ENCODE measurements at regions not wholly inside any gene's neighbourhood (a gene's known extent, or its start where the extent isn't known, plus 50 kb on each side); places are given as distances from the start of the nearest gene placed in this dataset.

DNA sequence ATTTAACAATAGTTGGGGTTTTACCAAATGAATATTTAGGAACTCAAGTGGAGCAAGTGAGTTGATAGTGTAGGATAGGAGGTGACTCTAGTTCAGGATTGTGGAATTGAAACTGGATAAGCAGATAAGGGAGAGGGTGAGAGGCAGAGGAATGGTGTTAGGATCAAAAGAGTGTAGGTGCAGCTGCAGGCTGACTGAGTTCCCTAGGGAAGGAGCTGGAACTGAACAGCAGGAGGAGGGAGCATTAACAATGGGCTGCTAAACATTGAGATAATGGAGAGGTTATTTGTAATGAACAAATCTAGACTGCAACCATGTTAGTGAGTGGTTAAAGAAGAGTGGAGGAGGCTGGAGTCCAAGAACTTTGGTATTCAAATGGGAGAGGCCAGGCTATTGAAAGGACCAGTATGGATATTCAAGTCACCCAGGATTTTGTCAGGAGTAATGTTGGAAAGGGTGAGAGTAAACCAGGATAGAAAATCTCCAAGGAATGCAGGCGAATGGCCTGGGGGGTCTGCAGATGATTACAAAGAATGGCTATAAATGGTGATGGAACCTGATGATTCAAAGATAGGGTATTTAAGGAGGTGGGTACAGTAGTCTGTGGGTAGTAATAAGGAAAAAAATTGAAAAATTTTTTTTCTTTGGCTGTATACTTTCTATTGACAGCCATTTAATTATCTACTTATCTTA, 497.1 kb upstream of the TENM3 start:
- DNase-seq (ENCODE audit: low read depth in 1 of 2, low spot score in 1 of 2): no peak
- no peak for TF ChIP-seq JUND (IDR thresholded peaks at IDR 0.05; ENCODE audit: low read depth)
- in situ Hi-C loops (cut with HindIII; ENCODE audit: low pct_unique_long_range_greater_than_20kb, low sequenced_read_pairs): no loop called here

DNA sequence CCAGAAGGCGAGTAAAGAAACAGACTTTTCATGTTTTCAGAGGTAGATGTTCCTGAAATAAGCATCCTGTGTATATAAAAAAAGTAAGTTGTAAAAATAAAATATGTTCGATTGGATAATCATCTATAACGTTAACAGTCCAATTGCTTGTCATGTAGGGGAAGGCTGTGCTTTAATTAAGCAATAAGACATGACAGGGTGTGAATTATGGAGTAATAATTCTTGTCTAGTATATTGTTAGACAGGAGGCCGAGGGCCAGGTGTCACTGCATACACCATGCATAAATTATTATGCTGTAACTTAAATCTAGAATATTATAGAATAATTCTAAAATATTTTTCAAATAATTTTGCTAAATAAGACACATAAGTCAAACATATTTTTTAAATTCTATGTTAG, 494.6 kb upstream of the TENM3 start:
- TF ChIP-seq JUND (IDR thresholded peaks at IDR 0.05; ENCODE audit: low read depth): no peak
- no peak for DNase-seq (ENCODE audit: low read depth in 1 of 2, low spot score in 1 of 2)
- in situ Hi-C loops (cut with HindIII; ENCODE audit: low pct_unique_long_range_greater_than_20kb, low sequenced_read_pairs): no loop called here

DNA sequence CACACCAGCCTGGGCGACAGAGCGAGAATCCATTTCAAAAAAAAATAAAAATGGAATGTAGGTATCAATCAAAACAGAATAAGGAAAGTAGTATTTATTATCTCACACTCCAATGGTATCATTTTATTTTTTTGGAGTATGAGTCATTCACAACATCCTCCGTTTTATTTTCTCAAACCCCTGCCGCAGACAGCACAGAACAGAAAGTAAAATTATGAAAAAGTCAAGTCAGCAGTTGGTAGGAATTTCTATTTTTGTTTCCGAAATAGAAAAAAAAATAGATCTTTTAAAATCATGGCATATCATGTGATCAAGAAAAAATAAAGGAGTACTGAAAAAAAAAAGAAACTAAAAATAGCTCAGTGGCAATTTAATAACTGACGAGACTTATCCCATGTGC, 490.7 kb upstream of the TENM3 start:
- in situ Hi-C loops (cut with HindIII; ENCODE audit: low pct_unique_long_range_greater_than_20kb, low sequenced_read_pairs): no loop called here
- DNase-seq (ENCODE audit: low read depth in 1 of 2, low spot score in 1 of 2): no peak
- no peak for TF ChIP-seq JUND (IDR thresholded peaks at IDR 0.05; ENCODE audit: low read depth)

DNA sequence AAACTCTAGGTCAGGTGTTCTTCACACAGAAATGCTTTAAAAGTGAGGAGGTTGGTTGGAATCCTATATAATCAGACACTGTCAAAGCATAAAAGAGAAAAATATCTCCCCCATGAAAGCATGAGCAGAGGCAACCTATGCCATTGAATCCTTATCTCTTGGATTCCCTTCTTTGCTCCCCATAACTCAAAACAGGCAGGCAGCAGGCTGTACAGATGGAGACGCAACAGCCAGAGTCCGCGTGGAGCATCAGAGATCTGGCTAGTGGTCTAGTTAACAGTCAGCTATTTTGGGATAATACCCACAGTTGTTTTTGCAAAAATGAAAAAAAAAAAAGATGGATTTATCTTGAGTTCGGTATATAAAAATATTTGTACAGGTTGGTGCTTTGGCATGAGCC, 490.0 kb upstream of the TENM3 start:
- in situ Hi-C loops (cut with HindIII; ENCODE audit: low pct_unique_long_range_greater_than_20kb, low sequenced_read_pairs): no loop called here
- no peak for DNase-seq (ENCODE audit: low read depth in 1 of 2, low spot score in 1 of 2)
- no peak for TF ChIP-seq JUND (IDR thresholded peaks at IDR 0.05; ENCODE audit: low read depth)

DNA sequence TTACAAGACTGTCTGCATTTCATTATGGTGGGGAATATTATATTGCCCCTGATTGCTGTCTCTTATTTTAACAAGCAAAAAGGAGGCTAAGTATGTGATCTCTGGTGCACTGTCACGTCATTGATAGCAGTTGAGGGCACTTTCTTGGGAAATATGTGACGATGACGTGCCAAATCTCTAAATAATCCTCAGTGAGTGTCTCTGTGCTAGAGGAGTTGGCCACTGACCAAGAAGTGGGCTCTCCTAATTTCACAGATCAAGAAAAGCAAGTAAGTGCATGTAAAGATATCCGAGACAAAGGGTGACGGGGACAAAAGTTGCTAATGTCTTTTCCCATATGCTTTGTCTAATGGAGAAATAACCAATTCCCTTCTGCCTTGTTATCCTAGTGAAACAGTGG, 487.4 kb upstream of the TENM3 start:
- no peak for DNase-seq (ENCODE audit: low read depth in 1 of 2, low spot score in 1 of 2)
- in situ Hi-C loops (cut with HindIII; ENCODE audit: low pct_unique_long_range_greater_than_20kb, low sequenced_read_pairs): no loop called here
- no peak for TF ChIP-seq JUND (IDR thresholded peaks at IDR 0.05; ENCODE audit: low read depth)

DNA sequence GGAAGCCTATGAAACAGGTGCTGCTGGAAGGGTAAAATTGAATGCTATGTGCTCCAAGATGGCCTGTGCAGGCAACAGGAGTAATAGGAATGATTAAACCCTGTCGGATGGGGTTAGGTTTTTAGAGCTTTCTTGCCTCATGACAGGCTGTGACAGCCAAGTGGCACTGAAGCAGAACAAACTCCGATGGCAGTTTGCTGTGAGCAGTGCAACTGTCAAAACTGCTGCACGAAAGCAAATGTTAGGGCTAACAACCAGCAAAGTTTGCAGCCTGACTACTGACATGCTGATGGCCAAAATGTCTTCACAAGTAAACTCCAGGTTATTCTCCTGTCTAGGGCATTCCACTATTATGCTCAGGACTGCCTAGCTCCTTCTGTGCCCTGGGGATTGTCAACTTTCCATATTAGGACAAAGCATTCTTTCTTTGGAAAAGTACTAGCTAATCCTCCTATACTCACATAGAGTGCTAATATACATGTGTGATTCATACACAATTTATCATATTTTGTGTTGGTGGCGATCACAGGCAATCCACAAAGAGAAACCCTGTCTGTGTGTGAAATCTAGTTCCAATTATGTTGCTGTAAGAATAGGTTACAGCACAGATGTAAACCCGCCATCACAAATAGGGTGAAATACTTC, 486.6 kb upstream of the TENM3 start:
- no peak for DNase-seq (ENCODE audit: low read depth in 1 of 2, low spot score in 1 of 2)
- no peak for TF ChIP-seq JUND (IDR thresholded peaks at IDR 0.05; ENCODE audit: low read depth)
- in situ Hi-C loops (cut with HindIII; ENCODE audit: low pct_unique_long_range_greater_than_20kb, low sequenced_read_pairs): no loop called here

DNA sequence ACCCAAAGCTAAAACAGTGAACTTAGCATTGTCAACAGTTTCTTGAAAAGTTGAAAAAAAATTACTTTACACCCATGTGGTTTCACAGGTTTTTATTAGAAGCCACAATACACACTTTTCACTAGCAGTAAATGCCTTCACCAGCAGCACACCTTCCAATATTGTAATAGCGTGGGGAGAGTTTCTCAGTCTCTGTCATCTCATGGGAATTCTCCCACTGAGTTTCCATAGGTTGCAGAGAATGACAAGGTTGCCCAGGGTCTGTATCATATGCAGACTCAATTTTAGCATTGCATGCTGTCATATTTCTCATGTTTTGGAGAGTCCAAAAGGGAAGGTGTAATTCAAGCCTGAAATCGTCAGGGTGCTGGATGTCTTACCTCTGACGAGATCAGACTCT, 486.1 kb upstream of the TENM3 start:
- in situ Hi-C loops (cut with HindIII; ENCODE audit: low pct_unique_long_range_greater_than_20kb, low sequenced_read_pairs): no loop called here
- no peak for TF ChIP-seq JUND (IDR thresholded peaks at IDR 0.05; ENCODE audit: low read depth)
- DNase-seq (ENCODE audit: low read depth in 1 of 2, low spot score in 1 of 2): no peak

DNA sequence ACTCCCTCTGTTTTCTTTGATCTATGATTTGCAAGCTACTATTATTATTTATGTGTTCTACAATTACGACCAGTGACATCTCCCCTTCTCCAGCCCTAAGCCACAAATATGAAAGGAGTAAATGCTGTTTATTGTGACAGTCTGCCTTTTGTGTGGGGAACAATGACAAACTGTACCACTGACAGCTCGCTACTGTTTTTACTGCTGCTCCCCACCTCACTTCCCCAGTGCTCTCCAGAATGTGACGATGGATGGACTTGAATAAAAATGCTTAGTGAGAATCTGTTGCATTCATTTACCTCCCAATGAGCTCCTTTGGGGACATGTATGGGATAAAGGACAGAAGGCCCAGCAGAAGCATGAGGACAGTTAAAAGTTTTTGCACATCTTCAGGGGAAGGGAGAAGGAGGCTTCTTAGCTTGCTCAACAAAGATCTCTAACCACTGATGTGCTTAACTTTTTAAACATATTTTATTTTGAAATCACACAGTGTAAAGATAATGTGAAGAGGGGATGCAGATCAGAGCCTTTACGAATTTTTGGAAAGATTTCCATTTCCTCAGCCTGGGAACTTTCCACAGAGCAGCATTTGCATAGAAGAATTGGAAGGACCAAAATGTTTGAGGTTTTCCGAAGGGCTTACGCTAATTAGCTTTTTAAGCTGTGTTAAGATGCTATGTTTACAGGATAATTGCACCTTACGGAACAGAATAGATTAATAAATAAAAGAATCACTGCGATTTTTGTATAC, 485.1 kb upstream of the TENM3 start:
- no peak for TF ChIP-seq JUND (IDR thresholded peaks at IDR 0.05; ENCODE audit: low read depth)
- in situ Hi-C loops (cut with HindIII; ENCODE audit: low pct_unique_long_range_greater_than_20kb, low sequenced_read_pairs): no loop called here
- no peak for DNase-seq (ENCODE audit: low read depth in 1 of 2, low spot score in 1 of 2)

DNA sequence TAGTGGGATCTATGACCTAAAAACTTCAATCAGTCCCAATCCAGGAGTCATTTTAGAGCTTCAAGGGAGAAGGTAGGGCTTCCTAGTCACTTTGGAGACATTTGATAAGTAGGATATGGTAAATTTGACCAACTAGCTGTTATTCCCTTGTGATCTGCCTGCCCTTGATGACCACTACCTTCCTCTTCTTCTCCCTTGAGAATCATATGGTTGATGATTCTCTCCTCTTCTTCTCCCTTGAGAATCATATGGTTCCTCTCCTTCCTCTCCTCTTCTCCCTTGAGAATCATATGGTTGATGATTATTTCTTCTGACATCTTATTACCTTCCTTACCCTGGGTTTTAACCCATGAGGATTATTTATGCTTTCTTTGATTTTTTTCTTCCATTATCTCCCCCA, 482.6 kb upstream of the TENM3 start:
- DNase-seq (ENCODE audit: low read depth in 1 of 2, low spot score in 1 of 2): no peak
- in situ Hi-C loops (cut with HindIII; ENCODE audit: low pct_unique_long_range_greater_than_20kb, low sequenced_read_pairs): no loop called here
- no peak for TF ChIP-seq JUND (IDR thresholded peaks at IDR 0.05; ENCODE audit: low read depth)

DNA sequence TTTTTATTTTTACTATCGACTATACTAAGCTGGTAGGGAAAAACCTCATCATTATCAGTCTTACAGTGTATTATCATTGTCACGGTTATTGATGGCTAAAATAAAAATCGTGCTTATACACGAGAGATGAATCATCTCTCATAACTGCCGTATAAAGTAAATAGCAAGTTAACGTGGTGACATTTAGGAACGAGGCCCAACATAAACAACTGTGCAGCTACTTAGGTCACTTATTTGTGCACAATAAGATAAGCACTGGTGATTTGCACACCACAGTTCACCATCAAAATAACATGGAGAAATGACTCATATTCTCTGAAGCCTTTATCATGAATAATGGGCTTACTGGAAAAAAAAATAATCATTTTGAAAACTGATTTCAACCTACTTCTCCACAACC, 482.0 kb upstream of the TENM3 start:
- TF ChIP-seq JUND (IDR thresholded peaks at IDR 0.05; ENCODE audit: low read depth): no peak
- no peak for DNase-seq (ENCODE audit: low read depth in 1 of 2, low spot score in 1 of 2)
- in situ Hi-C loops (cut with HindIII; ENCODE audit: low pct_unique_long_range_greater_than_20kb, low sequenced_read_pairs): no loop called here

DNA sequence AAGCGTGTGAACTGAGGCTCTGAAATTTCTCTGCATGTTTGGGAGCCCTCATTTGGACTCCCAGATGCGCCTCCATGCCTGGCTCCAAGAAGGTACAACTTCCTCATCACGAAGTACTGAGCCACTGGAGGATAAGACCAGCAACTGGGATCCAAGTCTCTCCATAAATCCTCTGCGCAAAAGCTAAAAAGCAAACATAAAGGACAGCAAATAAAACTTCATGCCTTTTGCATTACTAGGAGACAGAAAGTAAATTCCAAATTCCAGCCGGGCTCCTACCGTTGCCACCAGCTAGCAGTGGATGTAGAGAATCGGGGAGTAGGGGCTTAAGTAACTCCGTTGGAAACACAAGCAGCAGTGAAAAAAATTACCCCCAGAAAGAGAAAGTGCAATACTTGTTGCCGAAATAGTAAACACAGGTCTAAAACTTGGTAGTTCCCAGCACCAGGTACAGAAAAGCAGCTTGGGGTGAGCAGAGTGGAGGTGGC, 477.1 kb upstream of the TENM3 start:
- no peak for TF ChIP-seq JUND (IDR thresholded peaks at IDR 0.05; ENCODE audit: low read depth)
- in situ Hi-C loops (cut with HindIII; ENCODE audit: low pct_unique_long_range_greater_than_20kb, low sequenced_read_pairs): no loop called here
- peak; percentile 7 to 52 for DNase-seq (ENCODE audit: low read depth in 1 of 2, low spot score in 1 of 2)

DNA sequence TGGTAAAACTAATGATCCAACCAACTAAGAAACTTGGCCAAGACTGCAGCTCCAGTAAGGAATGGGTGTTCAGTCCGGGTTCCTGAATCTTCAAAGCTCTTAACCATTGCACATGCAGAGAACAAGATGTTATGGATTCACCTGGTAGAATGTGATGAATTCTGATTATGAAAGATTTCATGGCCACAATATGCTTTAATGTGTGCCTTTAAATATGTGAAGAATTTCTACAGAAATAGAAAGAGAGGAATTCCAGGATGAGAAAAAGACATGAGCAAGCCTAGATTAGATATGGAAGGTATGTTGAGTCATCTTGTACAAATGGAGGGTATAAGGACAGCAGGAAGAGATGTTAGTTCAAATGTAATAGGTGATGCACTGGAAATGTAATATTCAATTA, 472.2 kb upstream of the TENM3 start:
- TF ChIP-seq JUND (IDR thresholded peaks at IDR 0.05; ENCODE audit: low read depth): no peak
- DNase-seq (ENCODE audit: low read depth in 1 of 2, low spot score in 1 of 2): no peak
- in situ Hi-C loops (cut with HindIII; ENCODE audit: low pct_unique_long_range_greater_than_20kb, low sequenced_read_pairs): no loop called here

DNA sequence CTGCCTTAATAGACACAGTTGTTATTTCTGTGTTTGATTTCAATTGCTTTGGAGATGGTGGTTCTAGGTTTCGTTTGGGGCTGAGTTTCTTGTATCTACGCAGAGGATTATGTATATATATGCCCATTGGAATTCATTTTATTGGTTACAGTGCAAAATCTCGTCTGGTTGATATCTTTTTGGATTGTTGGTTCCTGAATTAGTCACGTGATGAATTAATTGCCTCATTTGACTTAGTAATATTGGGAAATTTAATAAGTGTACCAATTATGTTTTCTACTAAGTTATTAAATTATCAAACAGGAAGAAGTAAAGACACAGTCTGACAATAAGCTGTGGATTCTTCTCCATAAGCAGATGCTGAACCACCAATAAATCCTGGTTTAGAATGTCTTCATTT, 467.9 kb upstream of the TENM3 start:
- TF ChIP-seq JUND (IDR thresholded peaks at IDR 0.05; ENCODE audit: low read depth): no peak
- in situ Hi-C loops (cut with HindIII; ENCODE audit: low pct_unique_long_range_greater_than_20kb, low sequenced_read_pairs): no loop called here
- DNase-seq (ENCODE audit: low read depth in 1 of 2, low spot score in 1 of 2): no peak
